ENCODE measurements at regions not wholly inside any gene's neighbourhood (a gene's known extent, or its start where the extent isn't known, plus 50 kb on each side); places are given as distances from the start of the nearest gene placed in this dataset.

GRCh38 chr20:41887500-41887899 is 269.3 kb upstream of the CHD6 start:
- Histone ChIP-seq H3K4me1 (no peaks in the 10 kb centered on the region), H3K27ac (no peak overlapping the region), H3K36me3 (no peaks in the 10 kb centered on the region), H3K9me3 (no peaks in the 10 kb centered on the region), H3K27me3 (no peaks in the 10 kb centered on the region), H3K4me3 (no peak overlapping the region)
- TF ChIP-seq POLR2A (IDR thresholded peaks at IDR 0.05) (no peak), CTCF (IDR thresholded peaks at IDR 0.05) (no peak)
- no peak for DNase-seq
- intact Hi-C loops (cut with DNase I; ENCODE audit: low total_unique reads) = no loop called here

- intact Hi-C loops (cut with DNase I; ENCODE audit: low total_unique reads) = no loop called here
- Histone ChIP-seq H3K36me3 (no peaks in the 10 kb centered on the region), H3K27me3 (no peaks in the 10 kb centered on the region), H3K4me1 (no peaks in the 10 kb centered on the region), H3K27ac (no peak overlapping the region), H3K4me3 (no peak overlapping the region), H3K9me3 (no peaks in the 10 kb centered on the region)
- TF ChIP-seq POLR2A (IDR thresholded peaks at IDR 0.05) = no peak
- no peak for TF ChIP-seq CTCF (IDR thresholded peaks at IDR 0.05)
- no peak for DNase-seq
Observed at GRCh38 chr20:41881466-41882046, 263.4 kb upstream of the CHD6 start.

- H3K9me3 ChIP-seq = no peaks in the 10 kb centered on the region
- DNase-seq = no peak
- no peak overlapping the region for H3K27ac ChIP-seq
- intact Hi-C loops (cut with DNase I; ENCODE audit: low total_unique reads) = no loop called here
- H3K4me3 ChIP-seq = no peak overlapping the region
- TF ChIP-seq POLR2A (IDR thresholded peaks at IDR 0.05) = no peak
- no peak for TF ChIP-seq CTCF (IDR thresholded peaks at IDR 0.05)
- H3K4me1 ChIP-seq = no peaks in the 10 kb centered on the region
- no peaks in the 10 kb centered on the region for H3K36me3 ChIP-seq
- H3K27me3 ChIP-seq = no peaks in the 10 kb centered on the region
Observed at GRCh38 chr20:41879123-41879522, 260.9 kb upstream of the CHD6 start.

GRCh38 chr20:41877911-41878310 is 259.7 kb upstream of the CHD6 start:
- Histone ChIP-seq H3K9me3 (no peaks in the 10 kb centered on the region), H3K4me3 (no peak overlapping the region), H3K27ac (no peak overlapping the region), H3K4me1 (no peaks in the 10 kb centered on the region), H3K36me3 (no peaks in the 10 kb centered on the region), H3K27me3 (no peaks in the 10 kb centered on the region)
- no peak for DNase-seq
- intact Hi-C loops (cut with DNase I; ENCODE audit: low total_unique reads) = no loop called here
- TF ChIP-seq POLR2A (IDR thresholded peaks at IDR 0.05) (no peak), CTCF (IDR thresholded peaks at IDR 0.05) (no peak)

- Histone ChIP-seq H3K27me3 (no peaks in the 10 kb centered on the region), H3K36me3 (no peaks in the 10 kb centered on the region), H3K4me3 (no peak overlapping the region), H3K27ac (no peak overlapping the region), H3K4me1 (no peaks in the 10 kb centered on the region), H3K9me3 (no peaks in the 10 kb centered on the region)
- TF ChIP-seq POLR2A (IDR thresholded peaks at IDR 0.05) = no peak
- TF ChIP-seq CTCF (IDR thresholded peaks at IDR 0.05) = no peak
- no peak for DNase-seq
- intact Hi-C loops (cut with DNase I; ENCODE audit: low total_unique reads) = no loop called here
Observed at GRCh38 chr20:41874658-41875057, 256.5 kb upstream of the CHD6 start.

All from uterus (tissue), 3 donors.